ENCODE measurements at regions not wholly inside any gene's neighbourhood (a gene's known extent, or its start where the extent isn't known, plus 50 kb on each side); places are given as distances from the start of the nearest gene placed in this dataset.
"Not testable (repeated sequence)": the region's sequence is repeated elsewhere in the genome, so short reads cannot be mapped to it uniquely, and the experiment has no call there.

- no peak for DNase-seq
These were observed 284.3 kb upstream of the RASGEF1B start for GRCh38 chr4:81756042-81756441.

DNA sequence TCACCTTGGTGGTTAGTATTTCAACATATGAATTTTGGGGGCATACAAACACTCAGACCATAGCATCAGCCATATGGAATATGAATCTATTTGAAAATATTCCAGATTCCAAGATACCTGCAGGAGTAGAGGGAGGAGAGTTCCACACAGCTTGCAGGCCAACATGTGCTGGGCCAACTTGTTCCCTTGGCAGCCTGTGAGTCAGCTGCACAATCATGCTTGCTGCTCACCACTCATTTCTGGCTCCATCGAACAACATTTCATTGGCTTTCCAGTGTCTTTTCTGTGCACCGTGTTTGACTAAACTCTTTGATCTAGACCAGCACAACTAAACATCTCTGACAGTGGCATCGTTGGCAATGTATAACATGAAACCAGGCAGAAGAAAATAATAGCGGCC, 282.5 kb upstream of the RASGEF1B start:
- DNase-seq = no peak

GRCh38 chr4:81751531-81752289, 280.0 kb upstream of the RASGEF1B start:
- DNase-seq = no peak

DNA sequence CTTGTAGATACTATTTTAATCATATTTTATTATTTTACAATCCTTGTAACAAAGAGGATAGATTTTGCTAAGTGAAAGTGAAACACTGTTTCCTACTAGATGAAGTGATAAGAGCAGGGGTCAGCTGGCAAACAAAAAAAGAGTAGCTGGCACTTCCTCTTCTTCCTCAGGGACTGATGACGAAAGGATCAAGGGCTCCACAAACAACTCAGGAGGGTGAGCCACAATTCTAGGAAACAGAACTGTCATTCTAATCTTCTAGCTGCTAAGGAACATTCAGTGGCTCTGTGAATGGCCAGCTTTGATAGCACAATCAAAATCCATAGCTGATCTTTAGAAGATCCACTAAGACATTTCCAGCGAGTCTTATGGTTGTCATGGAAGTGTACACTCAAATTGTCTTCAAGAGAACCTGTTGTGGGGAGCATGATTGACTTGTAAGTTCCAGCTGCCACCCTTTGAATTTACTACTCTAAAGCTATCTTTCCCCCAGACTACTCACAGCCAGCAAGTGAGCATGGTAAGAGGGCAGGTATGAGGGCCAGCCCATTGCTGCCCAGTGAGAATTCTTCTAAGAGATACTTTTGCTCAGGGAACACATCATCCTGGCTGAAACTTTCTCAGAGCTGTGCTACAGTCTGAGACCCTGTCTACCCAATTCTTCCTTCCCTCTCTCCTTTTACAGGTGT, 275.7 kb upstream of the RASGEF1B start:
- DNase-seq = peak; percentile 85

DNA sequence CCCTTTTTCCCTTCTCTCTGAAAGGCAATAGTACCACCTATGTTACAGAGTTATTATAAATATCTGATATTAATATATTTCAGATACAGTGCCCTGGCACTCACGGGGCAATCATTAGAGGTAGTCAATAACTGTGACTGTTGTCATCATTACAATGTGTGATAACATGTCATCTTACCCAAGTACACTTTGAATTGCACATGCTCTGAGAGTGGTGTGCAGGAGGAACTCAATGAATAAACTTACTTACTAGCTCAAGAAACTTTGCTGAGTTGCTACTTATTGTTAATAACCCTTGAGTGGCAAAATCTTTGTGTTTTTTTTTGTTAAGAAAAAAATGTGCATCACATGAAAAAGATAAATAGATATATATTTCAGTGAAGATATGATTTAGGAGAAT, 275.1 kb upstream of the RASGEF1B start:
- DNase-seq = peak; percentile 38

GRCh38 chr4:81746071-81746470, 274.4 kb upstream of the RASGEF1B start:
- no peak for DNase-seq

- no peak for DNase-seq
These were observed 273.3 kb upstream of the RASGEF1B start for GRCh38 chr4:81745050-81745449.

GRCh38 chr4:81743731-81744435, 272.2 kb upstream of the RASGEF1B start:
- no peak for DNase-seq

DNA sequence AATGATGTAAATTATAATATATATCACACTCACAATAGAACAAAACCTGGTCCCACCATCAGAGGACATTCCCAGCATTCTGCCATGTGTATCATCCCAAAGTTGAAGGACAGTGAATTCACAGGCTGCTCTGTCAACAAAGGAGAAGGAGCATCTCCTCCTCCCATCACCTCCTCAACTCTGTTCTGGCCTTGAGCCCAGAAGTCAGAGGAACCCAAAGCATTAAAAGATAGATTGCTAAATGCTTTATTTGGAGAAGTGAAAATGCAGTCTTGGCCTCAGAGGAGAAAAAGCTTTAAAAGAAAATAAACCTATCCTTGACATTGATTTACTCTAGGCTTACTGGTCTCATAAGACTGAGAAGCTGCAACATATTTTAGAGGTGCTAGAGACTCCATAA, 268.8 kb upstream of the RASGEF1B start:
- peak; percentile 68 for DNase-seq

DNA sequence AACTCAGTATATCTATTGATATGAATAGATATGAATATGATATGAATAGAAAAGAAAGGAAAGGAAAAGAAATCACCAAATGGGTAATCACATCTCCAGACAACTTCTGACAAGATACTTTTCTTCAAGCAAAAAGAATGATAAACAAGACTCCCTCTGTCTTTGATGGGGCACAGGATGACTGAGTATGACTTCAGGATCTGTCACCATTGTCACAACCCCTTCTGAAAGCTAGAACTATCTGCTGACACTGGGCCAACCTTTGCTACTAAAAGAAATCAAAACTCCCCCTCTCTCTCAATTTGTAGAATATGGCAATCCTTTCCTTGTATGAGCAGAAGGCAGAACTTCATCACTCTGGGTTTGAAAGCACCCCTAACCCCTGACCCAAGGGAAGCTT, 267.2 kb upstream of the RASGEF1B start:
- no peak for DNase-seq

GRCh38 chr4:81737865-81738559, 266.3 kb upstream of the RASGEF1B start:
- no peak for DNase-seq

DNA sequence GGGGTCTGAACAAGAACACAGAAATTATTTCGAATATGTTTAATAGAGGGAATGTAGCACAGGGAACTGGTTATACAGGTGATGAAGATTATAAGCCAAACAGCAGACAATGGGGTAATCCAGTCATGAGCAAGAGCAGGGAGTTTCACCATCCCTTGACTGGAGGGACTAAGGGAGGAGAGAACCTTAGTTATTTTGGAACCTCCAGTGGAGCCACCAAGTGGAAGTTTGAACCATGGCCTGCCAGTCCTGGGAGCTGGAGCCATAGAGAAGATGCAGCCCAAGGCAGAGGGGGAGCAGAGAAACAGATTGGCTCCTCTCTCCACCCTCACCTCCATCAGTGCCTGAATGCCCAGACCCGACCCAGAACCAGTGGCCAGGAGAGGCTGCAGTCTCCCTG, 264.6 kb upstream of the RASGEF1B start:
- no peak for DNase-seq

DNA sequence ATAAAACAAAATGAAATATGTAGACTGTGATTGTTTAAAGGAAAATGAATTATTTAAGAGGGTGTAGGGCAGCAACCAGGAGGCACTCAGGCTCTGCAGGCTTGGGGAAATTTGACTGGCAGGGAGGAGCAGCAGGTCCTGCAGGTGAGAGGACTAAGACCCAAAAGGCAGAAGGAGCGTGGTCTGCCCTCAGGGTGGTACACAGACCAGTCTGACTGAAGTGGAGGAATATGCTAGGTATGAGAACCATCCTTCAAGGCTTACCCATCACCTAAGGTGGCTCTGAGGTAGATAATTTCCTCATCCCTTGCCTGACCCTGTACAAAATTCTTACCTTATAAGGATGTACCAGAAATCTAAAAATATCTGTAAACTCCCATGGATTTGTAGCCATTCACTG, 261.3 kb upstream of the RASGEF1B start:
- no peak for DNase-seq

DNA sequence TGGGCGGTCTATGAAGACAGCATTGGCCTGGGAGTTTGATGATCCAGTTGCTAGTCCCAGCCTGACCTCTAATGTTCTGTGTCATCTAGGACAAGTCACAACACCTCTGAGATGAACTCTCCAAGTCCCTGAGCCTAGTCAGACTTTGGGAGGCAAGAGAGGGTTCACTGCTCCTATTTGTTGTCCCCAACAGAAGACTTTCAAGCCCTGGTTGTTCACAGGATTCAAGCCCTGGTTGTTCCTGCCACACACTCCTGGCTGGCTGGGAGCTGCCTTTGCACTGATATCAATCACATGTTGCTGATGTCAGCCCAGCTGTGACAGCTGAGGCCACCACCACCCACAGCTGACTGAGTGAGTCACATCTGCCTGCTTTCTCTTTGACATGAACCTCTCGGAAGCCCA, 253.2 kb upstream of the RASGEF1B start:
- DNase-seq = peak; percentile 93

GRCh38 chr4:81723927-81724587, 252.3 kb upstream of the RASGEF1B start:
- peak; percentile 64 for DNase-seq

- peak; percentile 16 for DNase-seq
These were observed 251.5 kb upstream of the RASGEF1B start for GRCh38 chr4:81723019-81723884.

DNA sequence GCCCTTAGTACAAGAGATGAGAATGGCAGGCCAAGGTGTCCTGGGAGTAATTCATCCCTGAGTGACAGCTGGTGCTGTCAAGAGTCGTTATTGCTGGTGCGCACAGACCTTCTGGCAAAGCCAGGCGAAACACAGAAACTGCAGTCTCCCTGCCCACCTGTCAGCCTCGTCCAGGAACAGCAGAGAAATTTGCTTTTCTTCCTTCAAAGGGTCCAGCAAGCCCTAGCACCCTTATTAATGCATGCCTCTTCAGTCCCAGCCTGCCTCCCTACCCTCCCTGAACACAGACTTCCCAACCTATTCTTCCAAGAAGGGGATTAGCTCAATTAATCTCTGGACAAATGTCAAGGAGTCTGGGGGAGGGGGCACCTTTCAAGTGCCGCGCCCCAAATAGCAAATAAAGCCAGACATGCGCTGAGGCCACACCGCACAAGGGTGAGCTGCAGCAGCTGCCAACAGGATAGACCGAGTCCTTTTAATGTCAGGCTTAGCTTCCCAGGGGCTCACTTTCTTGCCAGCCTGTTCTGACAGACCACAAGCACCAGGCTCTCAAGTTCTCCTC, 250.7 kb upstream of the RASGEF1B start:
- no peak for DNase-seq

DNA sequence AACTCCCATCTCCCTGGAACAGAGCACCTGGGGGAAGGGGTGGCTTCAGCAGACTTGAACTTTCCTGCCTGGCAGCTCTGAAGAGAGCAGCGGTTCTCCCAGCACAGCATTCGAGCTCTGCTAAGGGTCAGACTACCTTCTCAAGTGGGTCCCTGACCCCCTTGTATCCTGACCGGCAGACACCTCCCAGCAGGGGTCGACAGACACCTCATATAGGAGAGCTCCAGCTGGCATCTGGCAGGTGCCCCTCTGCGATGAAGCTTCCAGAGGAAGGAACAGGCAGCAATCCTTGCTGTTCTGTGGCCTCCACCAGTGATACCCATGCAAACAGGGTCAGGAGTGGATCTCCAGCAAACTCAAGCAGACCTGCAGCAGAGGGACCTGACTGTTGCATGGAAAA, 244.1 kb upstream of the RASGEF1B start:
- no peak for DNase-seq

GRCh38 chr4:81715357-81715756, 243.7 kb upstream of the RASGEF1B start:
- DNase-seq = not testable (repeated sequence)

GRCh38 chr4:81714291-81714690, 242.6 kb upstream of the RASGEF1B start:
- no peak for DNase-seq

DNA sequence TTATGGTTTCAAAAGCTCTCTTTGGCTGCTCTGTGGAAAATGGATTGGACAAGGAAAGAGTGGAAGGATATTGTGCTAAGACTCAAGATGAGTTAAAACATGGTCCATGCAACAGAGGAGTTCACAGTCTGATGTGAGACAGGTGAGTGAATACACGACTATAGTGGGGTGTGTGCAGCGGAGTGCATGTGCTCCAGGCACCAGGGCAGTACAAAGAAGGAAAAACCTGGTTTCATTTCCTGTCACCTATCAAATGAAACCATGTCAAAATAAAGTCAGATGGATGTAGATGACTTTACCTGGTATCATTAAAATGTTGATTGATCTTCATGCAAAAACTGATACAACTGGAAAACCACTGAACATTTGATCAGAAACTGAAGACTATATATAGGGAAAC, 241.0 kb upstream of the RASGEF1B start:
- DNase-seq = no peak
